ENCODE measurements at regions not wholly inside any gene's neighbourhood (a gene's known extent, or its start where the extent isn't known, plus 50 kb on each side); places are given as distances from the start of the nearest gene placed in this dataset.

- TF ChIP-seq, protein P1, sequence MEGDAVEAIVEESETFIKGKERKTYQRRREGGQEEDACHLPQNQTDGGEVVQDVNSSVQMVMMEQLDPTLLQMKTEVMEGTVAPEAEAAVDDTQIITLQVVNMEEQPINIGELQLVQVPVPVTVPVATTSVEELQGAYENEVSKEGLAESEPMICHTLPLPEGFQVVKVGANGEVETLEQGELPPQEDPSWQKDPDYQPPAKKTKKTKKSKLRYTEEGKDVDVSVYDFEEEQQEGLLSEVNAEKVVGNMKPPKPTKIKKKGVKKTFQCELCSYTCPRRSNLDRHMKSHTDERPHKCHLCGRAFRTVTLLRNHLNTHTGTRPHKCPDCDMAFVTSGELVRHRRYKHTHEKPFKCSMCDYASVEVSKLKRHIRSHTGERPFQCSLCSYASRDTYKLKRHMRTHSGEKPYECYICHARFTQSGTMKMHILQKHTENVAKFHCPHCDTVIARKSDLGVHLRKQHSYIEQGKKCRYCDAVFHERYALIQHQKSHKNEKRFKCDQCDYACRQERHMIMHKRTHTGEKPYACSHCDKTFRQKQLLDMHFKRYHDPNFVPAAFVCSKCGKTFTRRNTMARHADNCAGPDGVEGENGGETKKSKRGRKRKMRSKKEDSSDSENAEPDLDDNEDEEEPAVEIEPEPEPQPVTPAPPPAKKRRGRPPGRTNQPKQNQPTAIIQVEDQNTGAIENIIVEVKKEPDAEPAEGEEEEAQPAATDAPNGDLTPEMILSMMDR (IDR thresholded peaks at IDR 0.05; ENCODE audit: unreplicated experiment), result no peak
- Mint-ChIP-seq H3K27ac (ENCODE audit: low read depth, unreplicated experiment) (peak overlapping the region; percentile 70), H3K27me3 (ENCODE audit: insufficient read depth, unreplicated experiment) (no peaks in the 10 kb centered on the region), H3K4me1 (ENCODE audit: insufficient read depth, unreplicated experiment) (peaks cover 28% of the 10 kb centered on the region), H3K36me3 (ENCODE audit: insufficient read depth, unreplicated experiment) (no peaks in the 10 kb centered on the region), H3K4me3 (ENCODE audit: unreplicated experiment) (peak overlapping the region; percentile 44), H3K9me3 (ENCODE audit: unreplicated experiment) (no peaks in the 10 kb centered on the region)
- TSS peak; percentile 84 for BruUV-seq (replicated peaks)
- CTCF ChIA-PET, result interaction anchor here (1.1 kb wide), 1 partner anchor 154 kb away, joined by 5 read pairs; no protein-coding TSS in a partner anchor
- peak; percentile 86 for DNase-seq (ENCODE audit: unreplicated experiment)
- POLR2A ChIA-PET, result interaction anchor here (1.2 to 2.3 kb wide), 4 partner anchors 75 to 152 kb away, joined by 3 to 7 read pairs (median 6); partner anchors contain the start of gene FOXD1
- intact Hi-C loops (cut with micrococcal nuclease), result no loop called here
These were observed 77.7 kb downstream of the FOXD1 start for GRCh38 chr5:73370640-73371583.

GRCh38 chr5:73370095-73370494 lies 78.5 kb downstream of the FOXD1 start:
- POLR2A ChIA-PET, result interaction anchor here (1.0 to 2.3 kb wide), 4 partner anchors 78 to 154 kb away, joined by 4 to 7 read pairs (median 6); partner anchors contain the start of gene FOXD1
- Mint-ChIP-seq H3K36me3 (ENCODE audit: insufficient read depth, unreplicated experiment) (no peaks in the 10 kb centered on the region), H3K27ac (ENCODE audit: low read depth, unreplicated experiment) (peak overlapping the region; percentile 70), H3K4me3 (ENCODE audit: unreplicated experiment) (no peak overlapping the region), H3K27me3 (ENCODE audit: insufficient read depth, unreplicated experiment) (no peaks in the 10 kb centered on the region), H3K4me1 (ENCODE audit: insufficient read depth, unreplicated experiment) (peaks cover 35% of the 10 kb centered on the region), H3K9me3 (ENCODE audit: unreplicated experiment) (no peaks in the 10 kb centered on the region)
- intact Hi-C loops (cut with micrococcal nuclease), result no loop called here
- TF ChIP-seq, protein P1 (IDR thresholded peaks at IDR 0.05; ENCODE audit: unreplicated experiment), result no peak
- DNase-seq (ENCODE audit: unreplicated experiment), result no peak
- BruUV-seq (replicated peaks), result TSS peak; percentile 40
- CTCF ChIA-PET, result interaction anchor here (1.1 kb wide), 1 partner anchor 153 kb away, joined by 5 read pairs; no protein-coding TSS in a partner anchor

GRCh38 chr5:73369278-73369677 lies 79.3 kb downstream of the FOXD1 start:
- Mint-ChIP-seq H3K4me3 (ENCODE audit: unreplicated experiment) (no peak overlapping the region), H3K4me1 (ENCODE audit: insufficient read depth, unreplicated experiment) (peaks cover 37% of the 10 kb centered on the region)

More at GRCh38 chr5:73369278-73369677, 79.3 kb downstream of the FOXD1 start:
- BruUV-seq (replicated peaks), result no TSS peak
- DNase-seq (ENCODE audit: unreplicated experiment), result no peak
- POLR2A ChIA-PET, result interaction anchor here (1.0 to 2.3 kb wide), 3 partner anchors 79 to 153 kb away, joined by 4 to 7 read pairs (median 5); partner anchors contain the start of gene FOXD1
- H3K9me3 Mint-ChIP-seq (ENCODE audit: unreplicated experiment), result no peaks in the 10 kb centered on the region
- no peaks in the 10 kb centered on the region for H3K27me3 Mint-ChIP-seq (ENCODE audit: insufficient read depth, unreplicated experiment)
- intact Hi-C loops (cut with micrococcal nuclease), result loop anchor here (10.0 kb wide), 1 partner anchor 284 kb away; no protein-coding TSS in a partner anchor
- H3K36me3 Mint-ChIP-seq (ENCODE audit: insufficient read depth, unreplicated experiment), result no peaks in the 10 kb centered on the region
- no peak overlapping the region for H3K27ac Mint-ChIP-seq (ENCODE audit: low read depth, unreplicated experiment)
- CTCF ChIA-PET, result interaction anchor here (1.1 kb wide), 1 partner anchor 153 kb away, joined by 5 read pairs; no protein-coding TSS in a partner anchor
- TF ChIP-seq, protein P1 (IDR thresholded peaks at IDR 0.05; ENCODE audit: unreplicated experiment), result no peak
